Endometrial microvascular endothelial cells (primary cell): ENCODE measurements at regions not wholly inside any gene's neighbourhood (a gene's known extent, or its start where the extent isn't known, plus 50 kb on each side); places are given as distances from the start of the nearest gene placed in this dataset.

Source experiments
- in situ Hi-C: cut with HindIII; loops from 2 replicates; pipeline ENCODE4 v1.10.0; 2017; ENCODE audit warnings: low sequenced_read_pairs, low pct_unique_long_range_greater_than_20kb; ENCODE audit errors: inconsistent ontology term

GRCh38 chr7:18289788-18290187, 205.8 kb upstream of the HDAC9 start:
- in situ Hi-C loops = no loop called here

DNA sequence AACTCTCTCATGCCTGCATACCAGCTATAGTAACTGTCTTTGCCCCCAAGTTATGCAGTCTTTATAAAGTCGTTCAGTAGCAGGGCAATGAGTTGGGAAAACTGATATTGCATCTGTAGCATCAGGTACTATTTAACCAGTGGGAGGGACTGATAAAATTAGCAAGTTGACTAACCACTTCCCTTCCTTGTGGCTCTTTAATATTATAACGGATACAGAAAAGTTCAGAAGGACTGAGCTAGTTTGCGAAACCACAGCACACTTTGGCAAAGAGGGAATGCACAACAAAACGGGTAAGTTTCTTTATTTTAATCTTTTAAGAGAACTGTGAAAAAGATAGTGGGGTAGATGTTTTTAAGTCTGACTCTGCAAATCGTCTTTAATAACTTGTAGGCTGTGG, 205.3 kb upstream of the HDAC9 start:
- in situ Hi-C loops = no loop called here

- in situ Hi-C loops = no loop called here
Measured at GRCh38 chr7:18290865-18291264, 204.7 kb upstream of the HDAC9 start.

DNA sequence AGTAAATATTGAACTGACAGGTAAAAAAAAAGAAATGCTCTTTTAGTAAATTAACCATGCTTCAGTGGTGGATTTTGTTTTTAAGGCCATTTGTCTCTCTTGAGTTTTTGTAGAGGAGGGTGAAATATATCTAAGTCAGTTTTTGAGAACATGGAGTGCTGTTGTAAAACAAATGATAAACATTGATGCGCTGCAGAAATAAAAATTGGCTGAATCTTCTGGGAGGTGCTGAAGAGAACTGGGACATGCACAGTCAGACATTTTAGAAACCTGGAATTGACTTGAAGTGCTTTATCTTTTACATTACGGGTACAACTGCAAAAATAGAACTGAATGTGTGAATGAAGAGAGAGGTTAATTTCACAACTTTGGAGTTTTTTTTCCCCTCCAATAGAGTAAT, 203.0 kb upstream of the HDAC9 start:
- in situ Hi-C loops = no loop called here

DNA sequence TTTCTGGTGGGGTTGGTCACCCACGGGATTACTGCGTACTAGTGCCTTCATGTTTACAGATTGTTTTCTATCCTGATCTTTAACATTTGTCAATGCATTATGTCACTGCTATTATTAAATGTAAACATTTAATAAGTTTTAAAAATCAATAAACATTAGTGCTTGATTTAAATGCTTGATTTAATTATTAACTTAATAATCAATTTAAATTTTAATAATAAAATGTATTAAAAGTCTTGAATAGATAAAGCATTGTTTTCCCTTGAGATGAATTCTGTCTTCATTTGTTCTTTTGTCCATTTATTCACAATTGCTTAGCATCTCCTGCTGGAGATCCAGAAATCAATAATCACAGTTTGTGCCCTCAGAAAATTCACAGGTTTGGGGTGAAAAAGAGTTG, 201.8 kb upstream of the HDAC9 start:
- in situ Hi-C loops = no loop called here

DNA sequence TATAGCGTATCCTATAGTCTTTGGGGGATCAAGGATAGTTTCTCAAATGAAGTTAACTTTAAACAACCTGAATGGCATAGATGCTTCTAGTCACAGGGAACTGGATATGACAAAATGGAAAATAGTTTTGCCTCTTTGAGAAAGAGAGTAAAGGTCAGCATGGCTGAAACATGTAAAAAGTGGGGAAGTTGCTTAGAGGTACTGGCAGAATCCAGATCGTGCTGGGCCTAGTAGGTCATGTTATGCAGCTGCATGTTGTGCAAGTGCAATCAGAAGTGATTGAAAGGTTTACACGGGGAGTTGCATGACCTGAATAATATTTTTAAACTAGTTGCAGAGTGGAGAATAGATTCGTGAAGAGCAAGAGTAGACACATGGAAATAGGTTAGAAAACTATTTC, 201.1 kb upstream of the HDAC9 start:
- in situ Hi-C loops = no loop called here

DNA sequence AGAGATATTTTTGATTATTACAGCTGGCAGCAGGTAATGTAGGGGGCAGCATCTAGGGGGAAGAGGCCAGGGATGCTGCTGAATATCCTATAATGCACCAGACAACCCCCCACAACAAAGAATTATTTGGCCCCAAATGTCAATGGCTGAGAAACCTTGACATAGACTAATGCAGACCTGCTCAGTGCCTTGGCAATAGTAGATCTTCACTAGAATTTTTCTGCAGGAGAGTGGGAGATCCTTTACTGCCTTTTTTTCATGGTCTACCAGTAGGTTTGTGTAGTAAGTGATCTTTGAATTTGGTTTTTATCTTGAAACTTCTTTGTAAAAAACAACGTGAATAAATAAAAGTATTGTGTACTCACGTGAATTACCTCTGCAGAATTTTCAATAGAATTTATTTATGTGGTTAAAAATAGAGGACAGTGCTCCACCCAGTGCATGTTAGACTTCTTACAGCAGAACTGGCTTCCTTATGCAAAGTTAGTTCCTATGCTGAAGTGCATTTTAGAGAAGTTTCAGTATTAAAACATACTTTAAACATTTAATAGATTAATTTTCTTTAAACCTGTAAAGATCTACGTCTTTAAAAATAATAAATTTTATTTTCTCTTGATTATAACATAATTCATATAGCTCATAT, 199.6 kb upstream of the HDAC9 start:
- in situ Hi-C loops = no loop called here

DNA sequence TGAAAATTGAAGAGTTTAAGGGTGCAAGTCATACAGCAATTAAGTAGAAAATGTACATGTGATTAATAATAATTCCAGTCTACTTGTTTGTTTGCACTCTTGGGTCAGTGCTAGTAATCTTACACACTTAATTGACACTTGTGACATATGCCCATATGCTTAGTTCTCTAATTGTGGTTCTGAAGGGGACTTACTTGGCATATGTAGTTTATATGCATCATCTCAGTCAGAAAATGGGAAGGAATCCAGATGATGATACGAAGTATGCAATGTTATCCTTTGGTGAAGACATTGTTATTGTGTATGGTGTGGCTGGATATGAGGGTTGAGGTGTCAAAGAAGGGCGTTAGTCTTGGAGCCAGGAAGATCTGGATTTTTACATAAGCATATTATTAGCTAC, 193.5 kb upstream of the HDAC9 start:
- in situ Hi-C loops = no loop called here

DNA sequence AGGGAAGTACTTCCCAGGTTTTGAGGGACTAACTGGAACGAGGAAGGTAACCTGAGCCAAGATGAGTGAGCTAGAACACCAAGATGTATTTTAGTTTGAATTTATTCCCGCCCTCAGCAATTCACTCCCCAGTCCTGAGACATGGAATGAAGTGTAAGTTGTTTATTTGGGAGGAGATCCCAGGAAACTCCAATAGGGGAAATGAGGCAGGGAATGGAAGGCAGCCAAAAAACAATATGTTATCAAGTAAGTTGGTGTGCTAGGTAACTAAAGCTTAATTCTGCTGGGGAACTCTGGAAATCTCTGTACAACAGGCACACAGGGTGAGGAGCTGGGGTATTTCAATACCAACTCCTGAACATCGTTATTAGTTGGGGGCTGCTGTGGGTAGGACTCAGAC, 189.7 kb upstream of the HDAC9 start:
- in situ Hi-C loops = no loop called here

DNA sequence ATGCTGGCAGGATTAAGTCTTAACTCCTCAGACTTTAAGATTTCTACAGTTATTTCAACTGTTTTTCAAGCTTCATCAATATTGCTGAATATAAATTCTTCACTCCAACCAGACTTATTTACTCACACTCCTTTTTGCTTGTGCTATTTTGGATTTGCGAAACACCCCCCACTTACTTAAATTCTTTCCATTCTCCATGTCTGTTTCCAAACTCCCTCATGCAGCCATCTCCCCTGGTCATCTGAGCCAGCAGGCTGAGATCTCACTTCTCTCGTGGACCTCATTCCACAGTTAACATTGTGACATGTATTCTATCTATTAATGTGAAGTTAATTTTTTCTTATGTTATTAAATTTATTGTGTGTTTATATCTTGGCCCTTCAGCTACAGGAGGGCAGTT, 188.9 kb upstream of the HDAC9 start:
- in situ Hi-C loops = no loop called here

DNA sequence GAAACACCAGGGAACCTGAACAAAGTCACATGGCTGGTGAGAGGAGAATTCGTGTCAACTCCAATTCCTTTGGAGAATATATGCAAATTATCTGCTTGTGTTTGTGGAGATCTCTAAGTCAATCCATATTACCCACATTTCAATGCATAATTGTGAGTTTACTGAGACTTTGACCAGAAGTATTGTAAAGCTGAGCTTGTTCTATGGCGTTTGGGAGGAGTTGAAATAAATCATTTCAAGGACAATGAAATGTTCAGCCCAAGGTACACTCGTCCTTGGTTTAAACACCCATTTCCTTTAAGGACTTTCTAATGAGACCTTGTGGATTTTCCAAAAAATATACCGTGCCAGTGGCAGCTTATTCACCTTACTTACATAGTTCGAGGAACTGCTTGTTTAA, 186.6 kb upstream of the HDAC9 start:
- in situ Hi-C loops = no loop called here

DNA sequence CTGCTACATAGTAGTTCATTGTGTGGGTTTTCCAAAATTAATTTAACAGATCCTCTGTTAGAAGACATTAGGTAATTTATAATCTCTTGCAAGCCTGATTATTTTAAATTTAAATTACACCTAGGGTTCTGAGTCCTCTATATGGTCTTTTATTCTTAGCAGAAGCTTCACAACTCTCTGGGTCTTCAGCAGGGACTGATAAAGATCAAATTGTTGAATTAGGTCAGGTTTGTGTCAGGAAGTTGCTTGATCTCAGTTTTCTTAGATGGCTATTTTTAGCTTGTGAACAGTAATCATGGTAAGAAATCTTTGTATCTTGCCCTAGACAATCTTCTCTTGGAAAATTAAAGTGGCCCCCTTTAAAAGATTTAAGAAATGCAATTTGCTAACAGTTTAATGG, 183.1 kb upstream of the HDAC9 start:
- in situ Hi-C loops = no loop called here

DNA sequence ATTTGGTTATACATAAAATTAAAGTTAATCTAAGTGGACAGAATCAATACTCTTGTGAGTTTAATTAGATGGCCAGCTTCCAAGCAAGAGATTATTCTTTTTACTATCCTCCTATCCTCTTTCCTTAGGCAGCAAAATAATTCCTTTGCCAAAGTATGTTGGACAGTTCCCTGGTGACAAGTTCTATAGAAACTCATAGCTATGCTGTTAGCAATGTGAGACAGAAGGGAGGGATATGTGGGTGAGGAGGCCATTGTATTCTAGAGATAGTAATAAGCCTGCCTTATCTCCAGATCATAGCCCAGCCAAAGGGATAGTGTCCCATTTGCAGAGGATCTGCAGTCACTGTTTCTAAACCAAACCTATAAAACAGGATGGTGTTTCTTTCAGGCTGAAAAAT, 181.6 kb upstream of the HDAC9 start:
- in situ Hi-C loops = no loop called here

GRCh38 chr7:18315241-18315640, 180.3 kb upstream of the HDAC9 start:
- in situ Hi-C loops = no loop called here

- in situ Hi-C loops = no loop called here
Measured at GRCh38 chr7:18317941-18318340, 177.6 kb upstream of the HDAC9 start.

GRCh38 chr7:18320422-18320821, 175.1 kb upstream of the HDAC9 start:
- in situ Hi-C loops = no loop called here

- in situ Hi-C loops = no loop called here
Measured at GRCh38 chr7:18320971-18321567, 174.5 kb upstream of the HDAC9 start.

GRCh38 chr7:18330548-18330947, 165.0 kb upstream of the HDAC9 start:
- in situ Hi-C loops = no loop called here

DNA sequence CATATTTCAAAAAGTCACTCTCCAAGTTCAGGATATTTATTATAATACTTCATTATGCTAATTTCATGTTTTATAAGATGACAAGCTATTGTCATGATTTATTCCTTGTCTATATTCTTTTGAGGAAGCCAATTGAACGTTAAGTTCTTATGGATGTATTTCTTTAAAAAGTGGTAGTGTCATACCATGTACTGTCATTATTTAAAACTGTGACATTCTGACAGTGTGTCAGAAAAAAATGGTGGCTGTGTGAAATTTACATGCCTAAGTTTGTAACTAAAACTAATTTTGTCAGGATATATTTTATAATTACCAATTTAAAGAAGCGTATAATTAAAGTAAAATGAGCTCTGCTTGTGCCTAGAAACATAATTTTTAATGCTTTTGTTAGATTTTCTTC, 158.9 kb upstream of the HDAC9 start:
- in situ Hi-C loops = no loop called here

- in situ Hi-C loops = no loop called here
Measured at GRCh38 chr7:18337048-18337809, 158.3 kb upstream of the HDAC9 start.
